SK-N-SH (cell line): ENCODE measurements at regions not wholly inside any gene's neighbourhood (a gene's known extent, or its start where the extent isn't known, plus 50 kb on each side); places are given as distances from the start of the nearest gene placed in this dataset.

Experiments used
- CTCF ChIA-PET: fragments of 300-600, 350-600 bp; formaldehyde crosslinking; extraction: SDS; loops from one replicate; lab custom pipeline; 2021; lab: Yijun Ruan, JAX
- POLR2A ChIA-PET: fragments of 350-600 bp; sonication (Branson Sonifier 250); formaldehyde crosslinking; extraction: SDS; loops from one replicate; lab custom pipeline; 2020; ENCODE audit warnings: antibody characterized with exemption, inconsistent platforms; lab: Yijun Ruan, JAX
- DNase-seq: peaks from one replicate; pipeline ENCODE4 v3.0.0; 2012
- H2AFZ ChIP-seq: fragments of 200-600 bp; sonication (generic); 2 replicates; pipeline ENCODE4 v1.8.1; 2016; ENCODE audit warnings: antibody characterized with exemption, mild to moderate bottlenecking, low read depth
- H3F3A ChIP-seq: fragments of 200-600 bp; sonication (generic); replicated peaks from 2 replicates; pipeline ENCODE3; 2016; ENCODE audit warnings: antibody characterized with exemption, mild to moderate bottlenecking; ENCODE audit not compliant: insufficient read depth
- H3K27ac ChIP-seq, 2 experiments: fragments of 200-500 bp in 1 of 2; fragments of 200-600 bp in 1 of 2; sonication (Bioruptor generic) in 1 of 2; sonication (generic), shearing (Covaris generic) in 1 of 2; 2 replicates each; pipeline versions ENCODE4 v1.5.1 to v1.6.1; 2014 to 2016; ENCODE audit warnings: low read depth in 2 of 2, inconsistent platforms in 1 of 2, low read length in 1 of 2, mild to moderate bottlenecking in 1 of 2, mixed read lengths in 1 of 2
- H3K27me3 ChIP-seq: fragments of 200-600 bp; sonication (generic), shearing (Covaris generic); 2 replicates; pipeline ENCODE4 v1.6.1; 2016; ENCODE audit warnings: mixed run types; ENCODE audit not compliant: insufficient read depth
- H3K36me3 ChIP-seq, 2 experiments: fragments of 200-500 bp in 1 of 2; fragments of 200-600 bp in 1 of 2; sonication (Bioruptor generic) in 1 of 2; sonication (generic) in 1 of 2; replicated peaks in 1 of 2; 2 replicates each; pipeline versions ENCODE3 to v1.5.1; 2014 to 2016; ENCODE audit warnings: low read length in 1 of 2, mild to moderate bottlenecking in 1 of 2; ENCODE audit not compliant: insufficient read depth in 2 of 2, control insufficient read depth in 1 of 2
- H3K4me1 ChIP-seq, 2 experiments: fragments of 200-500 bp in 1 of 2; fragments of 200-600 bp in 1 of 2; sonication (Bioruptor generic) in 1 of 2; sonication (generic), shearing (Covaris generic) in 1 of 2; 2 replicates each; pipeline versions ENCODE4 v1.5.1 to v1.6.1; 2014 to 2016; ENCODE audit warnings: low read depth in 1 of 2, low read length in 1 of 2, mixed run types in 1 of 2; ENCODE audit not compliant: insufficient read depth in 2 of 2, control insufficient read depth in 1 of 2
- H3K4me2 ChIP-seq: fragments of 200-600 bp; sonication (generic), shearing (Covaris generic); 2 replicates; pipeline ENCODE4 v1.6.1; 2017; ENCODE audit warnings: mixed run types
- H3K4me3 ChIP-seq, 2 experiments: fragments of 200-500 bp in 1 of 2; fragments of 200-600 bp in 1 of 2; sonication (Bioruptor generic) in 1 of 2; sonication (generic), shearing (Covaris generic) in 1 of 2; 2 replicates each; pipeline versions ENCODE4 v1.5.1 to v1.8.1; 2014 to 2016; ENCODE audit warnings: low read depth in 2 of 2, inconsistent platforms in 1 of 2, low read length in 1 of 2, mild to moderate bottlenecking in 1 of 2, mixed read lengths in 1 of 2, moderate library complexity in 1 of 2
- H3K79me2 ChIP-seq: fragments of 200-600 bp; sonication (generic); 2 replicates; pipeline ENCODE4 v1.8.1; 2017; ENCODE audit warnings: mild to moderate bottlenecking; ENCODE audit not compliant: insufficient read depth
- H3K9ac ChIP-seq: fragments of 200-600 bp; sonication (generic); 2 replicates; pipeline ENCODE4 v1.6.1; 2017; ENCODE audit warnings: mixed run types
- H3K9me2 ChIP-seq: fragments of 200-600 bp; sonication (generic); 2 replicates; pipeline ENCODE4 v1.6.1; 2017; ENCODE audit warnings: mixed run types
- H3K9me3 ChIP-seq: fragments of 200-600 bp; sonication (generic); 2 replicates; pipeline ENCODE4 v1.6.1; 2017; ENCODE audit warnings: mixed run types, mild to moderate bottlenecking, moderate library complexity
- H4K20me1 ChIP-seq: fragments of 200-600 bp; sonication (generic); 2 replicates; pipeline ENCODE4 v1.6.1; 2017; ENCODE audit warnings: mild to moderate bottlenecking, mixed run types; ENCODE audit not compliant: insufficient read depth
- CHD2 ChIP-seq: fragments of 150-350 bp; IDR thresholded peaks from 2 replicates; pipeline ENCODE4 v1.6.1; 2018; ENCODE audit warnings: low read length; ENCODE audit not compliant: partially characterized antibody
- EP300 ChIP-seq, 2 experiments: IDR thresholded peaks; 2 replicates each; pipeline versions ENCODE4 v1.4.0 to v1.6.1; 2012; ENCODE audit warnings: borderline replicate concordance in 1 of 2, low read depth in 1 of 2, low read length in 1 of 2
- FOSL2 ChIP-seq: IDR thresholded peaks from 2 replicates; pipeline ENCODE4 v1.4.0; 2012; ENCODE audit warnings: low read depth, mild to moderate bottlenecking, moderate library complexity, borderline replicate concordance
- FOXM1 ChIP-seq: IDR thresholded peaks from 2 replicates; pipeline ENCODE4 v1.4.0; 2012; ENCODE audit warnings: low read depth, mild to moderate bottlenecking
- GABPA ChIP-seq: IDR thresholded peaks from 2 replicates; pipeline ENCODE4 v1.4.0; 2012; ENCODE audit warnings: low read depth, mild to moderate bottlenecking
- GATA2 ChIP-seq: sonication (generic); formaldehyde crosslinking; IDR thresholded peaks from 2 replicates; pipeline ENCODE4 v1.5.0; 2020; ENCODE audit warnings: mild to moderate bottlenecking, missing genetic modification reagents
- MEF2A ChIP-seq: IDR thresholded peaks from 2 replicates; pipeline ENCODE4 v1.4.0; 2012; ENCODE audit warnings: low read depth, borderline replicate concordance
- MXI1 ChIP-seq: IDR thresholded peaks from 2 replicates; pipeline ENCODE4 v1.6.1; 2012; ENCODE audit warnings: mild to moderate bottlenecking, low read depth, low read length, improper control_type of control experiment
- RFX5 ChIP-seq: IDR thresholded peaks from 2 replicates; pipeline ENCODE4 v1.6.1; 2012; ENCODE audit warnings: mild to moderate bottlenecking, improper control_type of control experiment, low read length
- RXRA ChIP-seq: IDR thresholded peaks from 2 replicates; pipeline ENCODE4 v1.4.0; 2012; ENCODE audit warnings: low read depth, mild to moderate bottlenecking, borderline replicate concordance
- SIN3A ChIP-seq: IDR thresholded peaks from 2 replicates; pipeline ENCODE4 v1.6.1; 2012; ENCODE audit warnings: low read depth, mild to moderate bottlenecking, low read length, moderate library complexity, borderline replicate concordance
- SMC3 ChIP-seq: IDR thresholded peaks from 2 replicates; pipeline ENCODE4 v1.6.1; 2012; ENCODE audit warnings: low read depth, low read length, improper control_type of control experiment
- TAF1 ChIP-seq: IDR thresholded peaks from 2 replicates; pipeline ENCODE4 v1.6.1; 2012; ENCODE audit warnings: low read depth, mild to moderate bottlenecking, low read length, moderate library complexity, borderline replicate concordance
- TCF12 ChIP-seq: IDR thresholded peaks from 2 replicates; pipeline ENCODE4 v1.4.0; 2012
- TEAD4 ChIP-seq: IDR thresholded peaks from 2 replicates; pipeline ENCODE4 v1.4.0; 2012; ENCODE audit warnings: mild to moderate bottlenecking, borderline replicate concordance; ENCODE audit not compliant: insufficient read depth
- YY1 ChIP-seq: IDR thresholded peaks from 2 replicates; pipeline ENCODE4 v1.4.0; 2012; ENCODE audit warnings: low read depth, mild to moderate bottlenecking
- WGBS: methylation state at CpG from one replicate; pipeline ENCODE4 v1.1.6; 2017; ENCODE audit warnings: low lambda C conversion rate; 5-methylcytosine and 5-hydroxymethylcytosine counted together
- TF ChIP-seq, protein P1 (sequence below): IDR thresholded peaks from 2 replicates; pipeline ENCODE4 v1.4.0; 2012; ENCODE audit warnings: low read depth
- TF ChIP-seq, protein P2 (sequence below): fragments of 150-350 bp; IDR thresholded peaks from 2 replicates; pipeline ENCODE4 v1.6.1; 2017; ENCODE audit warnings: antibody characterized with exemption, low read length, low read depth, borderline replicate concordance
- TF ChIP-seq, protein P3 (sequence below): fragments of 150-350 bp; IDR thresholded peaks from 2 replicates; pipeline ENCODE4 v1.6.1; 2016; ENCODE audit warnings: mild to moderate bottlenecking, low read depth, low read length
- TF ChIP-seq, protein P4 (sequence below): IDR thresholded peaks from 2 replicates; pipeline ENCODE4 v1.4.0; 2012; ENCODE audit warnings: low read depth, borderline replicate concordance

DNA sequence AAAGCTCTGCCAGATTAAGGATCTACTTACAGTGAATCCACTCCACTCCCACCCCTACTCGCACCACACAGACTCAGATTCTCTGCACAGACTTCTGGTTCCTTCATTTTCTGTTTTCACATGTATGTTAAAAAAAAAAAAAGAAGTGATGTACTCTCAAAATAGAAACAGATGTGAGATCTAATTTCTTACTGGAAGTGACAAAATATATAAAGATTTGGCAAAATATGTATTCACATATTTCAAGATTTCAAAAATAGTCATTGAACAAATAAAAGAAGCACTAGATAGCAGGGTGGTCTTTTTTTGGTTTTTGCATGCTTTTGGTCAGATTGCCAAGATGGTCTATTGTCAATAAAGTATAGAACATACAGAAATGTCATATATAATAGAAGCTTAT lies 379.2 kb downstream of the TMEM167A start:
- Histone ChIP-seq H3K4me3 (no peak overlapping the region), H4K20me1 (no peaks in the 10 kb centered on the region), H3K9ac (no peak overlapping the region), H3K4me1 (no peaks in the 10 kb centered on the region; a peak in 2 of 4 replicates), H3K27me3 (no peaks in the 10 kb centered on the region), H3K36me3 (no peaks in the 10 kb centered on the region), H3K79me2 (no peaks in the 10 kb centered on the region), H3K9me3 (no peaks in the 10 kb centered on the region), H2AFZ (no peak overlapping the region), H3K9me2 (no peaks in the 10 kb centered on the region), H3K27ac (no peak overlapping the region), H3F3A (no peaks in the 10 kb centered on the region), H3K4me2 (no peak overlapping the region)
- TF ChIP-seq, protein P1, sequence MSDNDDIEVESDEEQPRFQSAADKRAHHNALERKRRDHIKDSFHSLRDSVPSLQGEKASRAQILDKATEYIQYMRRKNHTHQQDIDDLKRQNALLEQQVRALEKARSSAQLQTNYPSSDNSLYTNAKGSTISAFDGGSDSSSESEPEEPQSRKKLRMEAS = no peak
- TF ChIP-seq TAF1 (no peak), MXI1 (no peak), GABPA (no peak), YY1 (no peak), CHD2 (no peak), FOXM1 (no peak), FOSL2 (no peak), EP300 (IDR thresholded peaks at IDR 0.05; ENCODE audit: borderline replicate concordance in 1 of 2, low read depth in 1 of 2, low read length in 1 of 2) (no peak), MEF2A (no peak), GATA2 (no peak), RXRA (no peak), SMC3 (no peak), RFX5 (no peak)
- TF ChIP-seq, protein P2, sequence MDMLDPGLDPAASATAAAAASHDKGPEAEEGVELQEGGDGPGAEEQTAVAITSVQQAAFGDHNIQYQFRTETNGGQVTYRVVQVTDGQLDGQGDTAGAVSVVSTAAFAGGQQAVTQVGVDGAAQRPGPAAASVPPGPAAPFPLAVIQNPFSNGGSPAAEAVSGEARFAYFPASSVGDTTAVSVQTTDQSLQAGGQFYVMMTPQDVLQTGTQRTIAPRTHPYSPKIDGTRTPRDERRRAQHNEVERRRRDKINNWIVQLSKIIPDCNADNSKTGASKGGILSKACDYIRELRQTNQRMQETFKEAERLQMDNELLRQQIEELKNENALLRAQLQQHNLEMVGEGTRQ = no peak
- TF ChIP-seq, protein P3, sequence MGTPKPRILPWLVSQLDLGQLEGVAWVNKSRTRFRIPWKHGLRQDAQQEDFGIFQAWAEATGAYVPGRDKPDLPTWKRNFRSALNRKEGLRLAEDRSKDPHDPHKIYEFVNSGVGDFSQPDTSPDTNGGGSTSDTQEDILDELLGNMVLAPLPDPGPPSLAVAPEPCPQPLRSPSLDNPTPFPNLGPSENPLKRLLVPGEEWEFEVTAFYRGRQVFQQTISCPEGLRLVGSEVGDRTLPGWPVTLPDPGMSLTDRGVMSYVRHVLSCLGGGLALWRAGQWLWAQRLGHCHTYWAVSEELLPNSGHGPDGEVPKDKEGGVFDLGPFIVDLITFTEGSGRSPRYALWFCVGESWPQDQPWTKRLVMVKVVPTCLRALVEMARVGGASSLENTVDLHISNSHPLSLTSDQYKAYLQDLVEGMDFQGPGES = no peak
- 47% methylated on average over 1 of the region's 1 CpG for WGBS
- CTCF ChIA-PET = no interaction called here
- POLR2A ChIA-PET = no interaction called here
- no peak for DNase-seq

GRCh38 chr5:82694711-82695285 lies 382.4 kb downstream of the TMEM167A start:
- no peaks in the 10 kb centered on the region for H3K9me2 ChIP-seq
- no peak for TF ChIP-seq SIN3A
- TF ChIP-seq, protein P4, sequence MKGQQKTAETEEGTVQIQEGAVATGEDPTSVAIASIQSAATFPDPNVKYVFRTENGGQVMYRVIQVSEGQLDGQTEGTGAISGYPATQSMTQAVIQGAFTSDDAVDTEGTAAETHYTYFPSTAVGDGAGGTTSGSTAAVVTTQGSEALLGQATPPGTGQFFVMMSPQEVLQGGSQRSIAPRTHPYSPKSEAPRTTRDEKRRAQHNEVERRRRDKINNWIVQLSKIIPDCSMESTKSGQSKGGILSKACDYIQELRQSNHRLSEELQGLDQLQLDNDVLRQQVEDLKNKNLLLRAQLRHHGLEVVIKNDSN = no peak
- no peak for TF ChIP-seq GATA2
- no peak for TF ChIP-seq RFX5
- TF ChIP-seq TCF12 = no peak
- TF ChIP-seq FOSL2 = no peak
- TF ChIP-seq TEAD4 = no peak
- no peak for DNase-seq
- WGBS = 63% methylated on average over 2 of the region's 2 CpGs
- H3K79me2 ChIP-seq = no peaks in the 10 kb centered on the region
- H3K4me1 ChIP-seq = no peaks in the 10 kb centered on the region; a peak in 2 of 4 replicates
- H2AFZ ChIP-seq = no peak overlapping the region
- no peaks in the 10 kb centered on the region for H3K27me3 ChIP-seq
- POLR2A ChIA-PET = no interaction called here
- no peak overlapping the region for H3K27ac ChIP-seq
- no peaks in the 10 kb centered on the region for H3F3A ChIP-seq
- H3K4me3 ChIP-seq = no peak overlapping the region
- H3K4me2 ChIP-seq = no peak overlapping the region
- no peaks in the 10 kb centered on the region for H3K9me3 ChIP-seq
- no peaks in the 10 kb centered on the region for H3K36me3 ChIP-seq
- H3K9ac ChIP-seq = no peak overlapping the region
- H4K20me1 ChIP-seq = no peaks in the 10 kb centered on the region
- CTCF ChIA-PET = no interaction called here
